ENCODE measurements at regions not wholly inside any gene's neighbourhood (a gene's known extent, or its start where the extent isn't known, plus 50 kb on each side); places are given as distances from the start of the nearest gene placed in this dataset.

- no peaks in the 10 kb centered on the region for H3K9me2 ChIP-seq (ENCODE audit: insufficient read depth)
- H3K79me2 ChIP-seq (ENCODE audit: low read depth): no peaks in the 10 kb centered on the region
- intact Hi-C loops (cut with micrococcal nuclease; ENCODE audit: unreplicated experiment): no loop called here
- H3K27ac ChIP-seq: no peak overlapping the region
- DNase-seq: no peak
- H3K36me3 ChIP-seq (ENCODE audit: low read depth): no peaks in the 10 kb centered on the region
- H3K4me1 ChIP-seq (replicated peaks; ENCODE audit: insufficient read depth): no peaks in the 10 kb centered on the region
- no peaks in the 10 kb centered on the region for H3K9me3 ChIP-seq (ENCODE audit: insufficient read depth, low read depth)
- H4K20me1 ChIP-seq (ENCODE audit: insufficient read depth): no peaks in the 10 kb centered on the region
- H3K4me2 ChIP-seq: no peak overlapping the region
- no peak for TF ChIP-seq CTCF (conservative IDR thresholded peaks at IDR 0.05)
- no peak for TF ChIP-seq EZH2 (IDR thresholded peaks at IDR 0.05; ENCODE audit: low read depth)
- no peak overlapping the region for H3K4me3 ChIP-seq
- peaks cover 98% of the 10 kb centered on the region for H3K27me3 ChIP-seq (ENCODE audit: insufficient read depth, low read depth)
- no peaks in the 10 kb centered on the region for H3F3A ChIP-seq (ENCODE audit: insufficient read depth, low read depth)
- BruUV-seq (replicated peaks): no TSS peak
- ChIA-PET CTCF (no interaction called here), POLR2A (ENCODE audit: unreplicated experiment) (no interaction called here)
- H2AFZ ChIP-seq: no peak overlapping the region
Observed at GRCh38 chr6:167408235-167408869, 83.5 kb downstream of the TTLL2 start.

- H3K27ac ChIP-seq: no peak overlapping the region
- H3K4me2 ChIP-seq: no peak overlapping the region
- POLR2A ChIA-PET (ENCODE audit: unreplicated experiment): no interaction called here
- peaks cover 96% of the 10 kb centered on the region for H3K27me3 ChIP-seq (ENCODE audit: insufficient read depth, low read depth)
- no peaks in the 10 kb centered on the region for H3K9me3 ChIP-seq (ENCODE audit: insufficient read depth, low read depth)
- no peak overlapping the region for H3K4me3 ChIP-seq
- H4K20me1 ChIP-seq (ENCODE audit: insufficient read depth): no peaks in the 10 kb centered on the region
- no peaks in the 10 kb centered on the region for H3K9me2 ChIP-seq (ENCODE audit: insufficient read depth)
- H3K79me2 ChIP-seq (ENCODE audit: low read depth): no peaks in the 10 kb centered on the region
- intact Hi-C loops (cut with micrococcal nuclease; ENCODE audit: unreplicated experiment): no loop called here
- CTCF ChIA-PET: no interaction called here
- no peaks in the 10 kb centered on the region for H3F3A ChIP-seq (ENCODE audit: insufficient read depth, low read depth)
- no peak overlapping the region for H2AFZ ChIP-seq
- DNase-seq: no peak
- BruUV-seq (replicated peaks): no TSS peak
- H3K4me1 ChIP-seq (replicated peaks; ENCODE audit: insufficient read depth): no peaks in the 10 kb centered on the region
- no peak for TF ChIP-seq CTCF (conservative IDR thresholded peaks at IDR 0.05)
- no peak for TF ChIP-seq EZH2 (IDR thresholded peaks at IDR 0.05; ENCODE audit: low read depth)
- no peaks in the 10 kb centered on the region for H3K36me3 ChIP-seq (ENCODE audit: low read depth)
Observed at GRCh38 chr6:167409079-167409478, 84.2 kb downstream of the TTLL2 start.

- Histone ChIP-seq H3K4me1 (replicated peaks; ENCODE audit: insufficient read depth) (no peaks in the 10 kb centered on the region), H3K9me2 (ENCODE audit: insufficient read depth) (no peaks in the 10 kb centered on the region), H3K27me3 (ENCODE audit: insufficient read depth, low read depth) (peaks cover 96% of the 10 kb centered on the region), H3K36me3 (ENCODE audit: low read depth) (no peaks in the 10 kb centered on the region), H3K79me2 (ENCODE audit: low read depth) (no peaks in the 10 kb centered on the region), H2AFZ (no peak overlapping the region), H3K4me2 (no peak overlapping the region), H4K20me1 (ENCODE audit: insufficient read depth) (no peaks in the 10 kb centered on the region), H3K9me3 (ENCODE audit: insufficient read depth, low read depth) (no peaks in the 10 kb centered on the region), H3K27ac (no peak overlapping the region), H3F3A (ENCODE audit: insufficient read depth, low read depth) (no peaks in the 10 kb centered on the region), H3K4me3 (no peak overlapping the region)
- ChIA-PET CTCF (no interaction called here), POLR2A (ENCODE audit: unreplicated experiment) (no interaction called here)
- no peak for DNase-seq
- intact Hi-C loops (cut with micrococcal nuclease; ENCODE audit: unreplicated experiment): no loop called here
- TF ChIP-seq CTCF (conservative IDR thresholded peaks at IDR 0.05): no peak
- TF ChIP-seq EZH2 (IDR thresholded peaks at IDR 0.05; ENCODE audit: low read depth): no peak
- no TSS peak for BruUV-seq (replicated peaks)
Observed at GRCh38 chr6:167409694-167410093, 84.8 kb downstream of the TTLL2 start.

Measured in PC-9 (cell line).